ENCODE measurements at regions not wholly inside any gene's neighbourhood (a gene's known extent, or its start where the extent isn't known, plus 50 kb on each side); places are given as distances from the start of the nearest gene placed in this dataset.

- DNase-seq, result no peak
- intact Hi-C loops (cut with DNase I), result no loop called here
Observed at GRCh38 chr4:33255094-33255493, 2534.9 kb downstream of the PCDH7 start.

GRCh38 chr4:33255507-33255906, 2535.3 kb downstream of the PCDH7 start:
- intact Hi-C loops (cut with DNase I), result no loop called here

GRCh38 chr4:33262824-33263223, 2542.7 kb downstream of the PCDH7 start:
- DNase-seq, result no peak
- intact Hi-C loops (cut with DNase I), result no loop called here

More at GRCh38 chr4:33255507-33255906, 2535.3 kb downstream of the PCDH7 start:
- DNase-seq, result no peak

- intact Hi-C loops (cut with DNase I), result no loop called here
- no peak for DNase-seq
Observed at GRCh38 chr4:33268776-33269175, 2548.6 kb downstream of the PCDH7 start.

- no peak for DNase-seq
- intact Hi-C loops (cut with DNase I), result no loop called here
Observed at GRCh38 chr4:33270403-33270802, 2550.2 kb downstream of the PCDH7 start.

- no peak for DNase-seq
- intact Hi-C loops (cut with DNase I), result no loop called here
Observed at GRCh38 chr4:33272722-33273121, 2552.6 kb downstream of the PCDH7 start.

- intact Hi-C loops (cut with DNase I), result no loop called here
- DNase-seq, result no peak
Observed at GRCh38 chr4:33283818-33284217, 2563.6 kb downstream of the PCDH7 start.

GRCh38 chr4:33296876-33297455, 2576.8 kb downstream of the PCDH7 start:
- DNase-seq, result no peak
- intact Hi-C loops (cut with DNase I), result no loop called here

GRCh38 chr4:33302321-33302720, 2582.2 kb downstream of the PCDH7 start:
- DNase-seq, result no peak
- intact Hi-C loops (cut with DNase I), result no loop called here

GRCh38 chr4:33306131-33306530, 2586.0 kb downstream of the PCDH7 start:
- peak in 1 of 10 donors; percentile 64 for DNase-seq
- intact Hi-C loops (cut with DNase I), result no loop called here

- intact Hi-C loops (cut with DNase I), result no loop called here
- DNase-seq, result no peak
Observed at GRCh38 chr4:33316033-33316432, 2595.9 kb downstream of the PCDH7 start.

- no peak for DNase-seq
- intact Hi-C loops (cut with DNase I), result no loop called here
Observed at GRCh38 chr4:33316578-33316977, 2596.4 kb downstream of the PCDH7 start.

- no peak for DNase-seq
- intact Hi-C loops (cut with DNase I), result no loop called here
Observed at GRCh38 chr4:33323393-33323792, 2603.2 kb downstream of the PCDH7 start.

- no peak for DNase-seq
- intact Hi-C loops (cut with DNase I), result no loop called here
Observed at GRCh38 chr4:33334416-33334815, 2614.2 kb downstream of the PCDH7 start.

- DNase-seq, result peak in 1 of 10 donors; percentile 65
- intact Hi-C loops (cut with DNase I), result no loop called here
Observed at GRCh38 chr4:33339762-33340161, 2619.6 kb downstream of the PCDH7 start.

- intact Hi-C loops (cut with DNase I), result no loop called here
- DNase-seq, result no peak
Observed at GRCh38 chr4:33340168-33340567, 2620.0 kb downstream of the PCDH7 start.

- no peak for DNase-seq
- intact Hi-C loops (cut with DNase I), result no loop called here
Observed at GRCh38 chr4:33349376-33349775, 2629.2 kb downstream of the PCDH7 start.

GRCh38 chr4:33357121-33357520, 2637.0 kb downstream of the PCDH7 start:
- DNase-seq, result no peak
- intact Hi-C loops (cut with DNase I), result no loop called here

GRCh38 chr4:33369446-33369845, 2649.3 kb downstream of the PCDH7 start:
- intact Hi-C loops (cut with DNase I), result no loop called here
- no peak for DNase-seq

- intact Hi-C loops (cut with DNase I), result no loop called here
Observed at GRCh38 chr4:33381816-33382215, 2661.6 kb downstream of the PCDH7 start.

GRCh38 chr4:33386764-33387163, 2666.6 kb downstream of the PCDH7 start:
- no peak for DNase-seq
- intact Hi-C loops (cut with DNase I), result no loop called here

More at GRCh38 chr4:33381816-33382215, 2661.6 kb downstream of the PCDH7 start:
- DNase-seq, result no peak

- intact Hi-C loops (cut with DNase I), result no loop called here
- DNase-seq, result no peak
Observed at GRCh38 chr4:33390976-33391375, 2670.8 kb downstream of the PCDH7 start.
